NCI-H1092 (cell line): ENCODE measurements at regions not wholly inside any gene's neighbourhood (a gene's known extent, or its start where the extent isn't known, plus 50 kb on each side); places are given as distances from the start of the nearest gene placed in this dataset.
A peak's percentile ranks its signal among the peaks of the same experiment; 100 is the strongest.

Experiments
- DNase-seq: peaks from one replicate; lab custom pipeline; 2025; lab: John Stamatoyannopoulos, UW

GRCh38 chr10:84047258-84048010 is 91.9 kb upstream of the GHITM start:
- DNase-seq: no peak

DNA sequence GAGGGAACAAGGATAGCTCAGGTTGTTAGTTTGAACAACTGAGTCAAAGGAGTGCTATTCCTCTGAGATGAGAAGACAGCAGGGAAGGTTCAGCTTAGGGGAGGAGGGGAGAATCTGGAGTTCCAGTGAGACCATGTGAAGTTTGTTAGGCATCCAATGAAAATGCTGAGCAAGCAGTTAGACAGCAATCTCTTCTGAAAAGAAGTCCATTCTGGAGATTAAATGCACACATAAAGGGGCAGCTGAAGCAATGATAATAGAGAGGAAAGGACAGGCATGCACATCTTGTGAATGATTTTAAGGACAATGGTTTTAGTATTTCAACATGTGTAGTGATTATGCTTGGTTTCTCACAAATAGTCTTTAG is 89.7 kb upstream of the GHITM start:
- DNase-seq: no peak

DNA sequence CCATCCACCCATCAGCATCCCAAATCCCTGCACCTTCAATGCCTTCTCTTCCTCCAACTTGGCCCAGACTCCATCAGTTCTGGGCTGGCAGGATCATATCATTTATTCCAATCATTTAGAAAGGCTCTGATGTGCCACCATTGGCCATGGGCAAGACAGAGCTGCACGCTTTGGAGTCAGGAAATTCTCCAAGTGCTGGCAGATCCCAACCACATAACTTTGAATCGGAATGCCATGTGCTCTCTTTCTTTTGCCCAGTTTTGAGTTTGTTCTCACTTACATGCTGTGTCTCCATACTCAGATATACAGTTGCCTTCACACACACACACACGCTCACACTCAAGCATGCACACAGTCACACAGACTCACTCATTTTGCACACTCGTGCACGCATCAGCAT is 85.7 kb upstream of the GHITM start:
- no peak for DNase-seq

DNA sequence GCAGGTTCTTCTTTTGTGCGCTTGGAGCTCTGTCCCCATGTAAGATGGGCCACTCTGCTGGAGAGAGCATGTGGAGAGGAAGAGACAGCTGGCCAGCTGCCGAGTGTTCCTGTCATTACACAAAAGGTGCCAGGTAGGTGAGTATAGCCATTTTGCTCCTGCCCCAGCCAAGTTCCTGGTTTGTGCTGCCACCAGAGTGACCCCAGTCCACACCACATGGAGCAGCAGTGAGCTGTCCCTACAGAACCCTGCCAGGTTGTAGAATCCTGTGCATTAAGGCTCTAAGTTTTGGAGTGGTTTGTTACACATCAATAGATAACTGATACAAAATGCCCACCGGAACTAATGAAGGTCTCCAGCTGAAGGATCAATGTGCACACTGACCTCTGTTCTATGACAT is 84.6 kb upstream of the GHITM start:
- DNase-seq: no peak

- no peak for DNase-seq
These were observed 79.8 kb upstream of the GHITM start for GRCh38 chr10:84059526-84059925.

GRCh38 chr10:84063440-84063839 is 75.9 kb upstream of the GHITM start:
- no peak for DNase-seq

GRCh38 chr10:84065804-84066601 is 73.3 kb upstream of the GHITM start:
- DNase-seq: no peak

GRCh38 chr10:84074521-84074920 is 64.8 kb upstream of the GHITM start:
- no peak for DNase-seq

GRCh38 chr10:84075226-84076046 is 63.9 kb upstream of the GHITM start:
- DNase-seq: no peak

DNA sequence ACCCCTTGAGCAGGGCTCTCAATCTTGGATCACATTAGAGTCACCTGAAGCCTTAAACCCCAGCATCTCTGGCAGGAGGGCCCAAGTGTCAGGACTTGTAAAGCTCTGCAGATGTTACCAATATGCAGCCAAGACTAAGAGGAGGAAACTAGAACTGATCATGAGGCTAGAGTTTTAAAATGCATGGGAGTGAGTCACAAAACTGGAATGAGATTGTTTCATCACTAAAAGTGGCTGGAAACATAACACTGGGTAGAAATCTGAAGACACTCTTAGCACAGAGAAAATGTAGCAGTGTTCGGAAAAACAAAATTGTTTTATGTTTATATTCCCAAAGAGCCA is 63.3 kb upstream of the GHITM start:
- DNase-seq: no peak

GRCh38 chr10:84076540-84077195 is 62.6 kb upstream of the GHITM start:
- DNase-seq: no peak

GRCh38 chr10:84077768-84078167 is 61.5 kb upstream of the GHITM start:
- DNase-seq: no peak

DNA sequence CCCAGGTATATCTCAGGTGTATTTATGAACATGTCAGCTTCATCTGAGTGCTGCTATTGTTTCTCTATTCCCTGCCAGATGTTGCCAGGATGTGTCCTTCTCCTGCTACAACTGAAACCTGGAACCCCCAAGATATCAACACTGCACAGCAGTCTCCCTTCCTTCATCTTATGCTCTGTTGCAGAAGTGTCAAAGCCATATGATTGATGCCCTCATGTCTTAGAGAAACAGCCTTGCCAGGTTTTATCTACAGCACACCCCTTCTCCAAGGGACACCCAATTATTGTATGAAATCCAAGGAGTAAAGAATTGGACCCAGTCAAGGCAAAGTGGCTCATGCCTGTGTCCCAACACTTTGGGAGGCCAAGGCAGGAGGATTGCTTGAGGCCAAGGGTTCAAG is 60.5 kb upstream of the GHITM start:
- DNase-seq: no peak

DNA sequence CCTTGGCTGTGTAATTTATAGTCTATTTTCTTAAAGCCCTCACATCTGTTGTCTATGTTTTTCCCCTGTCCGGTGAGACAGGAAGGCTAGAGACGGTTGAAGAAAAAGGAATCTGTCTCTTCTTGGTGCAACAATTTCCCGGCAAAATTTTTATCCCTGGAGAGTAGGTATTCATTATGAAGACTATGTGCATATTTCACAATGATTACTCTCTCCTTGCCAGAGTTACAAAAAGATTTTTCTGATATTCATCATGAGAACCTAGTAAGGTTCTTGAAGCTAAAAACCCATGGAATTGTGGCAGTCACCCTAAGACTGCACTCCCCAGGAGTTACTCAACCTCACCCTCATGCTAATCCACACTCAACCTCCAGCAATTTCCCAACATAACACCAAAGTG is 55.0 kb upstream of the GHITM start:
- DNase-seq: no peak

- no peak for DNase-seq
These were observed 52.1 kb upstream of the GHITM start for GRCh38 chr10:84087202-84087601.

DNA sequence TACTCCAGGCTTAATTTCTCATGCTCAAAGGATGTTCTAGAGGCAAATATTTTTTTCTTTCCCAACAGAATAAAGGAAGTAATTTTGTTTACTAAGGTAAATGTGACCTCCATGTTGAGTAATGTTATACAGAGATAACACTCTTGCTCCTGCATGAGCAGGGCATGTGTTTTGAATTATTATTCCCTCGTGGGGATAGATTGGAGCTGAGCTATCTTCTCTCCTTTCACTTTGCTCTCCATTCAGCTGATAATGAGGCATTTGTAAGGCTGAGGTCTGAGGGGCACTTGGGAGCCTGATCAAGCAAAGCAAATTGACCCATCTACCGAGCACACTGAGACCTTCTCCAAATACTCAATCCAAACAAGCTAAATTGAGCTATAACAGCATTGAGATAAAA is 50.7 kb upstream of the GHITM start:
- DNase-seq: peak; percentile 56

DNA sequence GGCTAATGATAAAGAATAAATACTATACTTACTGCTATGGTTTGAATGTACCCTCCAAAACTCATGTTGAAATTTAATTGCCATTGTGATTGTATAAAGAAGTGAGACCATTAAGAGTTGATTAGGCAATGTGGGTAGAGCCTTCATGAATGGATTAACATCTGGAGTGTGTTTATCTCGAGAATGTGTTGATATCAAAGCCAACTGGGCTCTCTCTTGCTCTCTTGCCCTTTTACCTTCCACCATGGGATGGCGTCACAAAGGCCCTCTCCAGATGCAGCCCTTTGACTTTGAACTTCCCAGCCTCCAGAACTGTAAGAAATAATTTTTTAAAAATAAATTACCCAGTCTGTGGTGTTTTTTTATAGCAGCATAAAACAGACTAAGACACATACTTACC is 50.1 kb upstream of the GHITM start:
- DNase-seq: no peak
